PC-9 (cell line): ENCODE measurements at regions not wholly inside any gene's neighbourhood (a gene's known extent, or its start where the extent isn't known, plus 50 kb on each side); places are given as distances from the start of the nearest gene placed in this dataset.

Source experiments
- BruUV-seq: library from RNA; stranded (reverse); fragments of 400-500 nt; replicated peaks from 2 replicates; lab custom pipeline; 2021; lab: Mats Ljungman, UMichigan
- CTCF ChIA-PET: fragments of 300-600 bp; sonication (Branson Sonifier 250); formaldehyde crosslinking; loops from one replicate; lab custom pipeline; 2022; ENCODE audit warnings: antibody characterized with exemption; lab: Charles Lee
- POLR2A ChIA-PET: fragments of 300-600 bp; sonication (Branson Sonifier 250); formaldehyde crosslinking; loops from one replicate; lab custom pipeline; 2022; ENCODE audit warnings: antibody characterized with exemption; ENCODE audit not compliant: unreplicated experiment; lab: Charles Lee
- DNase-seq, 2 experiments: peaks; one replicate each; pipeline versions ENCODE4 v3.0.0 to v3.0.0-alpha.2; 2015 to 2022; ENCODE audit warnings: mixed read lengths in 1 of 2
- H2AFZ ChIP-seq: fragments of 200-600 bp; sonication (generic); 2 replicates; pipeline ENCODE4 v1.8.1; 2017; ENCODE audit warnings: antibody characterized with exemption
- H3F3A ChIP-seq: fragments of 200-600 bp; sonication (generic); 2 replicates; pipeline ENCODE4 v1.8.1; 2017; ENCODE audit warnings: antibody characterized with exemption, mild to moderate bottlenecking, low read depth; ENCODE audit not compliant: insufficient read depth
- H3K27ac ChIP-seq: fragments of 200-600 bp; sonication (generic); 2 replicates; pipeline ENCODE4 v1.6.1; 2016; ENCODE audit warnings: mixed run types
- H3K27me3 ChIP-seq: fragments of 200-600 bp; sonication (generic); 2 replicates; pipeline ENCODE4 v1.6.1; 2016; ENCODE audit warnings: low read depth, mixed run types; ENCODE audit not compliant: insufficient read depth
- H3K36me3 ChIP-seq: fragments of 200-600 bp; sonication (generic); 2 replicates; pipeline ENCODE4 v1.6.1; 2016; ENCODE audit warnings: low read depth, mixed run types
- H3K4me1 ChIP-seq: fragments of 200-600 bp; sonication (generic); replicated peaks from 2 replicates; pipeline ENCODE4 v1.6.1; 2016; ENCODE audit warnings: mixed run types; ENCODE audit not compliant: insufficient read depth
- H3K4me2 ChIP-seq: fragments of 200-600 bp; sonication (generic); 2 replicates; pipeline ENCODE4 v1.6.1; 2017; ENCODE audit warnings: mixed run types
- H3K4me3 ChIP-seq: fragments of 200-600 bp; sonication (generic); 2 replicates; pipeline ENCODE4 v1.6.1; 2016; ENCODE audit warnings: mixed run types
- H3K79me2 ChIP-seq: fragments of 200-600 bp; sonication (generic); 2 replicates; pipeline ENCODE4 v1.6.1; 2017; ENCODE audit warnings: low read depth, mixed run types
- H3K9me2 ChIP-seq: fragments of 200-600 bp; sonication (generic); 2 replicates; pipeline ENCODE4 v1.8.1; 2017; ENCODE audit warnings: mild to moderate bottlenecking; ENCODE audit not compliant: insufficient read depth
- H3K9me3 ChIP-seq: fragments of 200-600 bp; sonication (generic); 2 replicates; pipeline ENCODE4 v1.8.1; 2016; ENCODE audit warnings: low read depth; ENCODE audit not compliant: insufficient read depth
- H4K20me1 ChIP-seq: fragments of 200-600 bp; sonication (generic); 2 replicates; pipeline ENCODE4 v1.8.1; 2017; ENCODE audit not compliant: insufficient read depth
- EZH2 ChIP-seq: fragments of 200-600 bp; sonication (generic); IDR thresholded peaks from 2 replicates; pipeline ENCODE4 v1.8.0; 2017; ENCODE audit warnings: antibody characterized with exemption, low read depth
- intact Hi-C: fragments of 100-400 bp; cut with micrococcal nuclease; formaldehyde crosslinking; loops from one replicate; pipeline ENCODE4 v1.10.0; 2022; ENCODE audit not compliant: unreplicated experiment
- TF ChIP-seq, protein P1 (sequence below): fragments of 200-600 bp; sonication (generic); conservative IDR thresholded peaks from 2 replicates; pipeline ENCODE4 v1.6.1; 2017; ENCODE audit warnings: mixed run types, antibody characterized with exemption, mild to moderate bottlenecking, moderate library complexity

DNA sequence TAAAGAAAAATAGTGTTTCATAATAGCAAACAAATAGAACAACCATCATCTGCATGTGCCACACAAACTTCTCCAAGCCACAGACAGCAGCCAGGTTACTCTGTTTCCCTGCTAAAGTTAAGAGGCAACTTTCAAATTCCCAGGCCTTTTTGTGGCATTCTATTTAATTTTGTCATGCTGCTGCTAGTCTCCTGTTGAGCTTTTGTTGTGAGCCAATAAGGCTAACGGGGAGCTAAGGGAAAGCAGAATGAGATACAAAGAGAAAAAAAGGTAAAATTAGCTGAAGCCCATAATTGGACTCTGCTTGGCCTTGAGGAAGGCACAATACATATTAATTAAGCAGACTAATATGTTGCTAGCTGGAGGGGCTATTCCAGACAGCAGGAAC is 74.7 kb upstream of the GNAO1 start:
- H3K36me3 ChIP-seq, result no peaks in the 10 kb centered on the region
- no peak overlapping the region for H3K4me2 ChIP-seq
- no TSS peak for BruUV-seq
- ChIA-PET CTCF (no interaction called here), POLR2A (no interaction called here)
- DNase-seq, result no peak
- no peaks in the 10 kb centered on the region for H3K79me2 ChIP-seq
- H3K4me3 ChIP-seq, result no peak overlapping the region
- H3K9me3 ChIP-seq, result no peaks in the 10 kb centered on the region
- TF ChIP-seq, protein P1, sequence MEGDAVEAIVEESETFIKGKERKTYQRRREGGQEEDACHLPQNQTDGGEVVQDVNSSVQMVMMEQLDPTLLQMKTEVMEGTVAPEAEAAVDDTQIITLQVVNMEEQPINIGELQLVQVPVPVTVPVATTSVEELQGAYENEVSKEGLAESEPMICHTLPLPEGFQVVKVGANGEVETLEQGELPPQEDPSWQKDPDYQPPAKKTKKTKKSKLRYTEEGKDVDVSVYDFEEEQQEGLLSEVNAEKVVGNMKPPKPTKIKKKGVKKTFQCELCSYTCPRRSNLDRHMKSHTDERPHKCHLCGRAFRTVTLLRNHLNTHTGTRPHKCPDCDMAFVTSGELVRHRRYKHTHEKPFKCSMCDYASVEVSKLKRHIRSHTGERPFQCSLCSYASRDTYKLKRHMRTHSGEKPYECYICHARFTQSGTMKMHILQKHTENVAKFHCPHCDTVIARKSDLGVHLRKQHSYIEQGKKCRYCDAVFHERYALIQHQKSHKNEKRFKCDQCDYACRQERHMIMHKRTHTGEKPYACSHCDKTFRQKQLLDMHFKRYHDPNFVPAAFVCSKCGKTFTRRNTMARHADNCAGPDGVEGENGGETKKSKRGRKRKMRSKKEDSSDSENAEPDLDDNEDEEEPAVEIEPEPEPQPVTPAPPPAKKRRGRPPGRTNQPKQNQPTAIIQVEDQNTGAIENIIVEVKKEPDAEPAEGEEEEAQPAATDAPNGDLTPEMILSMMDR, result no peak
- no peaks in the 10 kb centered on the region for H4K20me1 ChIP-seq
- H3K27ac ChIP-seq, result no peak overlapping the region
- peaks cover 3% of the 10 kb centered on the region for H3K9me2 ChIP-seq
- no peaks in the 10 kb centered on the region for H3K27me3 ChIP-seq
- H3F3A ChIP-seq, result no peaks in the 10 kb centered on the region
- H2AFZ ChIP-seq, result no peak overlapping the region
- no peaks in the 10 kb centered on the region for H3K4me1 ChIP-seq
- intact Hi-C loops, result no loop called here

DNA sequence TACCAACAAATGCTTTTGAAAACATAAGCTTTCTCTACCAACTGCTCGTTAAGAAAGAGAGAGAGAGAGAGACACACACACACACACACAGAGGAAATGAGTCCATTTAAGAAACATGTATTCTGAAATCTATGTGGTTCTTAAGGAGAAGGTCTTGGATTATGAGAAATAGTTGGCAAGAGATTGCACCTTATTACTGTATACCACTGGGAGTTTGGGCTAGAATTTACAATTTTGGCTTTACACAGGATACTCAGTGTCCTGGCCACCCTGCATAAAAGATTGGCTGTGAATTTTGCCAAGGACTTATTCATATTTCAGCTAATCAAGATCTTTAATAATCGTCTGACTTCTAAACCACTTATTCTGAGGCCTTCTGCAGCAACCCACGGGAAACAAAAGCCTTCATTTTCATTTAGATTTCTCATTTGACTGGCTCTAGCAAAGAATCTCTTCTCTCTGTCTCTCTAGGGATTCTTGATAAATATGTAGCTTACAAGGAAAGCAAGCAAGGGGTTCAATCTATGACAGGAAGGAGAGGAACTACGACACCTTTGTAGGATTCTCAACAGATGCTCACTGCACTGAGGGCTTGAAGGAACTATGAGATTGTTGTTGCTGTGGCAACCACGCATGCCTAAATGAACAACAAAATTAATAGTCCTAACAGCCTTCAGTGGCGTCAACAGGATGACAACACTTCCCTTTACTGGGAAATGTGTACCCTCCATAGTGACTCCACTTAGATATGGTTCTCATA is 75.3 kb upstream of the GNAO1 start:
- ChIA-PET POLR2A (no interaction called here), CTCF (no interaction called here)
- Histone ChIP-seq H3K9me2 (peaks cover 3% of the 10 kb centered on the region), H4K20me1 (no peaks in the 10 kb centered on the region), H3K27me3 (no peaks in the 10 kb centered on the region), H3K4me2 (no peak overlapping the region), H2AFZ (no peak overlapping the region), H3K27ac (no peak overlapping the region), H3K79me2 (no peaks in the 10 kb centered on the region), H3K4me1 (no peaks in the 10 kb centered on the region), H3K9me3 (no peaks in the 10 kb centered on the region), H3K4me3 (no peak overlapping the region), H3F3A (no peaks in the 10 kb centered on the region), H3K36me3 (no peaks in the 10 kb centered on the region)
- TF ChIP-seq, protein P1, result no peak
- no peak for TF ChIP-seq EZH2
- BruUV-seq, result no TSS peak
- no peak for DNase-seq
- intact Hi-C loops, result no loop called here

DNA sequence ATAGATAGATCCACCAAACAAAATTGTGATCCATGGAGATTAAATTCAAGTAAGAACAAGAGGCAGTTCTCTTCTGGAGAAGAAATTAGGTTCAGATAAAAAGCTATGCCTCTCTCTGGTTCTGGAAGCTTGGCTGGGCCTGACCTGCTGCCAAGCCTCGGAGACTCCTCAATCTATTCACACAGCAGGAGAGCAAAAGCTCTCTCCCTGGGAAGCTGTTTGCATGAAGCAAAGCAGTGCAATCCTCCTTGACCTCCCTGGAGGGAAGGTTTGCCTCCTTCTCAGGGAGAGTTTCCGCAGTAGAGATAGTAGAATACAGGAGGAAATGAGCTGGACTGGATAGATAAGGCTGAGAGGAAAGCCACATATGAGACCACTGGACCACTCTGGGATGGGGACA is 78.1 kb upstream of the GNAO1 start:
- intact Hi-C loops, result no loop called here
- TF ChIP-seq, protein P1, result no peak
- no peak for TF ChIP-seq EZH2

More for the DNA sequence above, 78.1 kb upstream of the GNAO1 start:
- Histone ChIP-seq H3K9me2 (no peaks in the 10 kb centered on the region; the same call in 1 of the 2 replicates), H3K4me2 (no peak overlapping the region), H2AFZ (no peak overlapping the region), H3K4me3 (no peak overlapping the region), H3K27me3 (no peaks in the 10 kb centered on the region), H3K79me2 (no peaks in the 10 kb centered on the region), H3K4me1 (no peaks in the 10 kb centered on the region), H3K27ac (no peak overlapping the region), H3F3A (no peaks in the 10 kb centered on the region), H3K36me3 (no peaks in the 10 kb centered on the region), H4K20me1 (no peaks in the 10 kb centered on the region), H3K9me3 (no peaks in the 10 kb centered on the region)
- ChIA-PET CTCF (no interaction called here), POLR2A (no interaction called here)
- DNase-seq, result no peak
- BruUV-seq, result no TSS peak
